WTC11 (cell line): ENCODE measurements at regions not wholly inside any gene's neighbourhood (a gene's known extent, or its start where the extent isn't known, plus 50 kb on each side); places are given as distances from the start of the nearest gene placed in this dataset.

Source experiments
- ATAC-seq: fragments of 200-7000 bp; cut with Tn5 transposase; 2 replicates; pipeline ENCODE4 v1.10.0; 2021; ENCODE audit warnings: mild to moderate bottlenecking, moderate library complexity
- CTCF ChIA-PET: fragments of 300-600 bp; sonication (Branson Sonifier 250); formaldehyde crosslinking; loops from one replicate; lab custom pipeline; 2021; ENCODE audit warnings: antibody characterized with exemption; lab: Charles Lee
- POLR2A ChIA-PET: fragments of 350-600 bp; sonication (Branson Sonifier 250); formaldehyde crosslinking; loops from one replicate; lab custom pipeline; 2021; ENCODE audit warnings: antibody characterized with exemption; lab: Charles Lee
- DNase-seq: peaks from one replicate; pipeline ENCODE4 v3.0.0; 2021; ENCODE audit warnings: low spot score
- H3K27ac Mint-ChIP-seq: 2 replicates; pipeline ENCODE4 v1.8.0; 2021; ENCODE audit warnings: mixed read lengths
- H3K27me3 Mint-ChIP-seq: 2 replicates; pipeline ENCODE4 v1.8.0; 2021; ENCODE audit warnings: low read depth, mild to moderate bottlenecking, moderate library complexity, mixed read lengths
- H3K36me3 Mint-ChIP-seq: 2 replicates; pipeline ENCODE4 v1.8.0; 2021; ENCODE audit warnings: mixed read lengths
- H3K4me1 Mint-ChIP-seq: 2 replicates; pipeline ENCODE4 v1.8.0; 2022; ENCODE audit warnings: mixed read lengths
- H3K4me3 Mint-ChIP-seq: 2 replicates; pipeline ENCODE4 v1.8.0; 2021; ENCODE audit warnings: mild to moderate bottlenecking, moderate library complexity, mixed read lengths
- H3K9me3 Mint-ChIP-seq: 2 replicates; pipeline ENCODE4 v1.8.0; 2021; ENCODE audit warnings: mixed read lengths
- ATF1 ChIP-seq: sonication (generic); formaldehyde crosslinking; IDR thresholded peaks from 2 replicates; pipeline ENCODE4 v1.8.1; 2023; ENCODE audit warnings: mild to moderate bottlenecking, moderate library complexity, missing genetic modification reagents
- ATF3 ChIP-seq: sonication (generic); formaldehyde crosslinking; conservative IDR thresholded peaks from 2 replicates; pipeline ENCODE4 v1.8.1; 2022; ENCODE audit warnings: mild to moderate bottlenecking, missing genetic modification reagents
- ATF6 ChIP-seq: sonication (generic); formaldehyde crosslinking; IDR thresholded peaks from 2 replicates; pipeline ENCODE4 v1.8.1; 2023; ENCODE audit warnings: mild to moderate bottlenecking, missing genetic modification reagents
- ERG ChIP-seq: fragments of 250-450 bp; sonication (Bioruptor Pico); IDR thresholded peaks from 2 replicates; pipeline ENCODE4 v1.8.0; 2021; ENCODE audit warnings: mild to moderate bottlenecking
- ETV6 ChIP-seq: sonication (generic); formaldehyde crosslinking; IDR thresholded peaks from 2 replicates; pipeline ENCODE4 v1.8.1; 2022; ENCODE audit warnings: mild to moderate bottlenecking, missing genetic modification reagents
- GABPB1 ChIP-seq: sonication (generic); formaldehyde crosslinking; IDR thresholded peaks from 2 replicates; pipeline ENCODE4 v1.8.1; 2023; ENCODE audit warnings: mild to moderate bottlenecking, missing genetic modification reagents
- KAT7 ChIP-seq: sonication (generic); formaldehyde crosslinking; IDR thresholded peaks from 2 replicates; pipeline ENCODE4 v1.8.1; 2023; ENCODE audit warnings: missing genetic modification reagents, mild to moderate bottlenecking, borderline replicate concordance
- MAX ChIP-seq: sonication (generic); formaldehyde crosslinking; IDR thresholded peaks from 2 replicates; pipeline ENCODE4 v1.8.0; 2022; ENCODE audit warnings: mild to moderate bottlenecking, missing genetic modification reagents
- NFYB ChIP-seq: sonication (generic); formaldehyde crosslinking; conservative IDR thresholded peaks from 2 replicates; pipeline ENCODE4 v1.8.0; 2022; ENCODE audit warnings: low read depth, missing genetic modification reagents
- OVOL2 ChIP-seq: fragments of 250-450 bp; sonication (Bioruptor Pico); IDR thresholded peaks from 2 replicates; pipeline ENCODE4 v1.9.0; 2021; ENCODE audit warnings: mild to moderate bottlenecking, borderline replicate concordance
- SMAD4 ChIP-seq: sonication (generic); formaldehyde crosslinking; IDR thresholded peaks from 2 replicates; pipeline ENCODE4 v1.8.0; 2022; ENCODE audit warnings: mild to moderate bottlenecking, missing genetic modification reagents
- SP1 ChIP-seq: sonication (generic); formaldehyde crosslinking; conservative IDR thresholded peaks from 2 replicates; pipeline ENCODE4 v1.8.1; 2022; ENCODE audit warnings: missing genetic modification reagents
- TEAD1 ChIP-seq: sonication (generic); formaldehyde crosslinking; IDR thresholded peaks from 2 replicates; pipeline ENCODE4 v1.8.0; 2022; ENCODE audit warnings: mild to moderate bottlenecking, missing genetic modification reagents
- TEAD4 ChIP-seq: sonication (generic); formaldehyde crosslinking; IDR thresholded peaks from 2 replicates; pipeline ENCODE4 v1.8.0; 2022; ENCODE audit warnings: mild to moderate bottlenecking, missing genetic modification reagents
- TP53 ChIP-seq: sonication (generic); formaldehyde crosslinking; IDR thresholded peaks from 2 replicates; pipeline ENCODE4 v1.8.1; 2023; ENCODE audit warnings: mild to moderate bottlenecking, missing genetic modification reagents
- ZNF219 ChIP-seq: sonication (generic); formaldehyde crosslinking; IDR thresholded peaks from 2 replicates; pipeline ENCODE4 v1.8.0; 2023; ENCODE audit warnings: missing genetic modification reagents, mild to moderate bottlenecking, borderline replicate concordance
- ZNF232 ChIP-seq: sonication (generic); formaldehyde crosslinking; IDR thresholded peaks from 2 replicates; pipeline ENCODE4 v1.8.0; 2022; ENCODE audit warnings: mild to moderate bottlenecking, missing genetic modification reagents
- ZNF423 ChIP-seq: fragments of 250-450 bp; sonication (Bioruptor Pico); IDR thresholded peaks from 2 replicates; pipeline ENCODE4 v2.1.2; 2022; ENCODE audit warnings: mild to moderate bottlenecking, moderate library complexity
- ZNF671 ChIP-seq: fragments of 250-450 bp; sonication (Bioruptor Pico); IDR thresholded peaks from 2 replicates; pipeline ENCODE4 v1.8.0; 2021; ENCODE audit warnings: mild to moderate bottlenecking

- TF ChIP-seq ATF1 (CRISPR knock-in tag) = no peak
- TF ChIP-seq TEAD1 (CRISPR knock-in tag) = no peak
- TF ChIP-seq ETV6 (CRISPR knock-in tag) = no peak
- H3K27ac Mint-ChIP-seq = no peak overlapping the region; the same call in 1 of the 2 replicates
- POLR2A ChIA-PET = no interaction called here
- DNase-seq = no peak
- no peak overlapping the region for H3K4me3 Mint-ChIP-seq
- ATAC-seq = no peak
- no peaks in the 10 kb centered on the region for H3K4me1 Mint-ChIP-seq
- H3K9me3 Mint-ChIP-seq = no peaks in the 10 kb centered on the region
- no peaks in the 10 kb centered on the region for H3K36me3 Mint-ChIP-seq
- H3K27me3 Mint-ChIP-seq = no peaks in the 10 kb centered on the region
- CTCF ChIA-PET = no interaction called here
These were observed 69.6 kb upstream of the SALL4 start for GRCh38 chr20:51871943-51872342.

- no peak for TF ChIP-seq KAT7 (CRISPR knock-in tag)
- TF ChIP-seq ZNF219 (CRISPR knock-in tag) = no peak
- TF ChIP-seq ATF3 (CRISPR knock-in tag) = no peak
- TF ChIP-seq SMAD4 (CRISPR knock-in tag) = no peak
- no peak for TF ChIP-seq MAX (CRISPR knock-in tag)
- TF ChIP-seq TEAD4 (CRISPR knock-in tag) = no peak
- no peak for TF ChIP-seq ZNF423 (CRISPR knock-in tag)
- TF ChIP-seq ATF6 (CRISPR knock-in tag) = no peak
- TF ChIP-seq GABPB1 (CRISPR knock-in tag) = no peak
- TF ChIP-seq ATF1 (CRISPR knock-in tag) = no peak
- no peak for TF ChIP-seq NFYB (CRISPR knock-in tag)
- no peak for TF ChIP-seq OVOL2 (CRISPR knock-in tag)
- TF ChIP-seq TP53 = no peak
- TF ChIP-seq ERG (CRISPR knock-in tag) = no peak
- TF ChIP-seq ZNF671 (CRISPR knock-in tag) = no peak
- no peak for TF ChIP-seq ZNF232 (CRISPR knock-in tag)
- Mint-ChIP-seq H3K36me3 (no peaks in the 10 kb centered on the region), H3K27ac (no peak overlapping the region), H3K9me3 (no peaks in the 10 kb centered on the region), H3K27me3 (no peaks in the 10 kb centered on the region), H3K4me3 (no peak overlapping the region), H3K4me1 (no peaks in the 10 kb centered on the region)
- DNase-seq (no peak), ATAC-seq (no peak)
- ChIA-PET CTCF (no interaction called here), POLR2A (no interaction called here)
These were observed 66.7 kb upstream of the SALL4 start for GRCh38 chr20:51869002-51869401.

GRCh38 chr20:51867251-51867650, 64.9 kb upstream of the SALL4 start:
- H3K27me3 Mint-ChIP-seq = no peaks in the 10 kb centered on the region
- TF ChIP-seq SP1 (CRISPR knock-in tag) = no peak
- no peak overlapping the region for H3K4me3 Mint-ChIP-seq
- DNase-seq (no peak), ATAC-seq (no peak)
- POLR2A ChIA-PET = no interaction called here
- peaks cover 10% of the 10 kb centered on the region for H3K4me1 Mint-ChIP-seq
- CTCF ChIA-PET = interaction anchor here (0.9 kb wide), 1 partner anchor 99 kb away, joined by 3 read pairs; no protein-coding TSS in a partner anchor
- H3K9me3 Mint-ChIP-seq = no peaks in the 10 kb centered on the region
- no peaks in the 10 kb centered on the region for H3K36me3 Mint-ChIP-seq
- H3K27ac Mint-ChIP-seq = no peak overlapping the region
